GM18868 (cell line): ENCODE measurements at regions not wholly inside any gene's neighbourhood (a gene's known extent, or its start where the extent isn't known, plus 50 kb on each side); places are given as distances from the start of the nearest gene placed in this dataset.

ENCODE experiments used
- ATAC-seq: cut with Tn5 transposase; IDR thresholded peaks from one replicate; pipeline ENCODE4 v1.9.1; 2021; ENCODE audit warnings: mild to moderate bottlenecking, moderate library complexity; ENCODE audit not compliant: unreplicated experiment

DNA sequence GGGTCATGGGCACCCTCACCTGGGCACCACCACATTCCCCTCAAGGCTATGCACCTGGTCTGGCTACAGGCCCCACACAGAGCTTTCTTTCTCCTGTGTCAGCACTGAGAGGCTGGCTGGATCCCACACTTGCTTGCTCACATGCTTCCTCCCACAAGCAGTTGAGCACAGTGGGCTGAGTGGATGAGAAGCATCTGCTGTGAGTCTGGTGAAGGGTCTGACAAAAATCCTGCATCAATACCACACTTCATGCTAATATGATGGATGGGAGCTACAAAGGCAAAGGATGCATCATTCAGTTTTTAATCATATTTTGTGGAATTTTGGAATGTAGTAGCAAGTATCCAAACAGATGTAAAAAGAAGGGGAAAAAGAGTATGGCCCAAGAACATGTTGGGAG, 830.8 kb upstream of the PTPRD start:
- ATAC-seq = no peak

DNA sequence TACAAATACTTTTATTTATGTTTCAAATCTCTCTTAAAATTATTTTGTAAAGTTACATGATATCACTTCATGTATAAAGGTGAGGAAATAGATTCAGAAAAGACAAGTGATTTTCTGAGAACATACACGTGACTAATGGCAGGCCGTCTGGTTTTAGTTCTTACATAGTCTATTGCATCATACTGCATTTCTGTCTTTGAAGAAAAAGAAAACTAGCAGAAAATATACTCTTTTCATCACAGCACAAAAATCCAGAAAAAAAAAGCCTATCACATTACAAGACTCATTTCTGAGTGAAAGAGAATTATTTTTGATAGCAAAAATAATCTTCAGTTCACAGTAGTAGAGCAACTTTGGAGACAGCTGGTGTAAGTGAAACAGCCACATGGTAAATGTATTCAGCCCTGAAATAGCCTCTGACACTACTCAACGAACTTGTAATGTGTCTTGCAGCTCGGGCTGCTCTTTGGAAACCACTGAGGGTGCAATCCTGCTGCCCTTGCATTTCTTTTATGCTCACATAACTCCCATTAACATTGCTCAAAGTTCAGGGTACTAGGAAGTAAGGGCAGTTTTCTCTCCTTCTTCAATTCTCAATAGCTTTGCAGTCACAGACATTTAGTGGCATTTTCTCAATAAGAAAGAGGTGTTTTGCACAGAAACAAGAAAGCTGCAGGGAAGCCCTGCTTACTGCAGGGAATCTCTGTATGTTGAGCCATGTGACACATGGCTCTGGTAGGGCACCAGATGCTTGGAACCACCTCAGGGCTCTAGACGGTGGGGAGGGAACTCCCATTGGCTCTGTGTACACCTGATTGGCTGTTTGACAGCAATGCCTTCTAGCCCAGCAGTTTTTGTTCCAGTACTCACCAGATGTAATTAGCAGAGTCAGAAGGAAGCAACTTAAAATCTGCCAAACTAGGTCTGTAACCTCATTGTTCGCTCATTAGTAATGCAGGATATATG, 845.3 kb upstream of the PTPRD start:
- no peak for ATAC-seq

DNA sequence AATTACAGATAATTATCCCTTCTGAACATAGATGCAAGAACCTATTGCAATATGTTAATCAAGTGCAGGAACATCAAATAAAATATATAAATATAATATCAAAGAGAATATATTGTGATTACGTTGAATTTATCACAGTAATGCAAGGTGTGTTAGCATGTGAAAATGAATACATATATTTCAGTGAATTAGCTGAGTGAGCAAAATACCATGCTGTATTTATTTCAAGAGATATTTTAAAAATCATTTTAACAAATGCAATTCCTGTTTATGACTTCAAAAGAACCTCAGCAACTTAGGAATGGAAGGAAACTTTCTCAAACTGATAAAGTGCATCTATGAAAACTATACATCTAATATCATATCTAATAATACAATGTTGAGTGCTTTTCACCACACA, 856.9 kb upstream of the PTPRD start:
- no peak for ATAC-seq

DNA sequence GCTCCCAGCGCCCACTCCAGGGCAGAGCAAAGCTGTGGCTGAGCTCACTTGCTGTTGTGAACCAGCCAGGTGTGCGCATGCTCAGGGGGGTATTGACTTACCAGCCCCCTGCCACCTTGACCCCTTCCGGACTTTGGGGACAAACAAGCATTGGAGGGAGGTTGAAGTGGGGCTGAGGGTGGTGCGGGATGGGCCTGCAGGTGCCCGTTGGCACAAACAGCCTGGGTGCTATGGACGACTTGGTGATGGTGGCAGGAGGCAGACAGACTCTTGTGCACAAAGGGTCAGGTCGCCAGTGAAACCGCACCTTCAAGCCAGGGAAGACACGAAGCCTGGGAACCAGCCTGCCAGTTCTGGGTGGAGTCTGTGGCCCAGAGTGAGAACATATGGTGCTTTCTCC, 858.5 kb upstream of the PTPRD start:
- ATAC-seq = no peak

GRCh38 chr9:11500780-11501179, 888.0 kb upstream of the PTPRD start:
- ATAC-seq = no peak

GRCh38 chr9:11506980-11507379, 894.2 kb upstream of the PTPRD start:
- no peak for ATAC-seq

- ATAC-seq = no peak
Measured at GRCh38 chr9:11537566-11537965, 924.8 kb upstream of the PTPRD start.

- no peak for ATAC-seq
Measured at GRCh38 chr9:11542781-11543180, 930.0 kb upstream of the PTPRD start.

- ATAC-seq = no peak
Measured at GRCh38 chr9:11546231-11546630, 933.4 kb upstream of the PTPRD start.

- no peak for ATAC-seq
Measured at GRCh38 chr9:11549311-11549794, 936.6 kb upstream of the PTPRD start.

DNA sequence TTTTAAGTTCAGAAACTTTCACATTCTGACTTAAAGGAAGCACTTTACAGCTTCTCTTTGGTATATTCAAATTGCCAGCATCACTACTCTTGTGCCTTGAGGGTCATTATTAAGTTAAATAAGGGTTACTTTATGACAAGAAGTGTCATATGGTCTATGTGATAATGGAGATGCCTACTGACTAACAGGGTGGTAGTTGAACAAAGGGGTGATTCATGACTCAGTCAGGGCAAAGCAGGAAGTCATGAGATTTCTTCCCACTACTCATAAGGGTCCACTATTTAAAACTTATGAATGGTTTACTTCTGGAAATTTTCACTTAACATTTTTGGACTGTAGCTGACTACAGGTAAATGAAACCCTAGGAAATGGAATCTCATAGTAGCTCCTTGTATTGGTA, 938.3 kb upstream of the PTPRD start:
- ATAC-seq = no peak

GRCh38 chr9:11558043-11558442, 945.2 kb upstream of the PTPRD start:
- no peak for ATAC-seq

- no peak for ATAC-seq
Measured at GRCh38 chr9:11559001-11559776, 946.4 kb upstream of the PTPRD start.

DNA sequence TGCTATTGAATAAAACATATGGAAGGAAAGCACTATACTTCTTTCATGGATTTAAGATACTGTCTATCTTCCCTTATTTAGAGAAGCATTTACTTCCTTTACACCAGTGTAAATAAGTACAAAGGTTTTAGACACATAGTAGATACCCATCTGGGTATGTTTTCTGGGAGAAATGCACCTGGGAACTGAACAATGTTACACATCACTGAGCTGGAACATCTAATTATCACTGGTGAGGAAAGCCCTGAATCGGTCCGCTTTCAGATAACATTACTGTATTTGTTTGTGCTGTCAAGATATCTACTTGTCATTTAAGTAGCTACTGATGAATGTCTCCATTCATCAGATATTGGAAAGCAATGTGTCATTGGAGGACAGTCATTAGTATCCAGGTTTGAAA, 964.7 kb upstream of the PTPRD start:
- no peak for ATAC-seq

DNA sequence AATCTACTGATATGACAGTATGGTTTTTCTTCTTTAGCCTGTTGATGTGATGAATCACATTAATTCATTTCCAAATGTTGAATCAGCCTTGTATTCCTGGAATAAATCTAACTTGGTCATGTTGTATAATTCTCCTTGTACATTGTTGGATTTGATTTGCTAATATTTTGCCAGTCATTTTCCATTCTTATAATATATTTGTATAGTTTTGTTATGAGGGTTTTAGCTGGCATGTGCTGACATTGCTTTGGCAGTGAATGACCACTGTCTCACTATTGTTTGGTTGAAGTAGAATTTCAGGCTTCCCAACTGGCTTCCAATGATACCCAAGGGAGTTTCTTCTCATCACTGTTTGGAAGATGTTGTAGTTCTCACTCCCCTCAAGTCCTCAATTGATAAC, 983.0 kb upstream of the PTPRD start:
- no peak for ATAC-seq

GRCh38 chr9:11618241-11618805, 1005.5 kb upstream of the PTPRD start:
- no peak for ATAC-seq

DNA sequence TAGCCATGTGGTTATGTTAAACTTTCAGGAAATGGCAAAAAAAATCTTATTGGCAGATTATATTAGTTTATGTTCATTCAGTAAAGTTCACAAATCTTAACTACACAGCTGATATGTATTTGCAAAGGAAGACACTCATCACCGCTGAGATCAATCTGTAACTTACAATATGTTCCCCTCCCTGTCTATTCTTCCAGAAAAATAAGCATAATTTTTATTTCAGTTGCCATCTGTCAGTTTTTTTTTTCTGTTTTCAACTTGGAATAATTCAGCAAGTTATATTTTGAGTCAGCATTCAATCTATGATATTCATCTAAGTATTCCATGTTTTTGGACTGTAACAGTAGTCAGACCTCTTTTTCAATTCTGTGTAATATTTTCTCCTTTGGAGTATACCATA, 1019.9 kb upstream of the PTPRD start:
- ATAC-seq = no peak

- no peak for ATAC-seq
Measured at GRCh38 chr9:11646831-11647230, 1034.0 kb upstream of the PTPRD start.

DNA sequence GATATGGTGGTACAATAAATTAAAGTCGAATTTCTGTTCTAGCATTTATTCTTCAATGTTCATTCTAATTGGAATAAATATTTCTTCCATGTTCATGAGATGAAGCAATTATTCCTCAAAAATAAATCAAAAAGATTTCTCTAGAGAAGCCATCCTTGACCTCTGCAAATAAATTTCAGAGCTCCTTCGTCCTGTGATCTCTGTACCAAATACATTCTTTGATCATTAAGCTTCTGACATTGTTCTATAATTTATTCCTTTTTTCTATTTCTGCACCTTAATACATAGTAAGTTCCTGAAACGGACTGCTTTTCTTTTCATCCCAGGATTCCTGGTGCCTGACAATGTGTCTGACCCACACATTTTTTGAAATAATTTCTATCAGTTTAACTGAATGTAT, 1039.3 kb upstream of the TYRP1 start:
- ATAC-seq = no peak

- no peak for ATAC-seq
Measured at GRCh38 chr9:11663913-11664312, 1029.3 kb upstream of the TYRP1 start.

DNA sequence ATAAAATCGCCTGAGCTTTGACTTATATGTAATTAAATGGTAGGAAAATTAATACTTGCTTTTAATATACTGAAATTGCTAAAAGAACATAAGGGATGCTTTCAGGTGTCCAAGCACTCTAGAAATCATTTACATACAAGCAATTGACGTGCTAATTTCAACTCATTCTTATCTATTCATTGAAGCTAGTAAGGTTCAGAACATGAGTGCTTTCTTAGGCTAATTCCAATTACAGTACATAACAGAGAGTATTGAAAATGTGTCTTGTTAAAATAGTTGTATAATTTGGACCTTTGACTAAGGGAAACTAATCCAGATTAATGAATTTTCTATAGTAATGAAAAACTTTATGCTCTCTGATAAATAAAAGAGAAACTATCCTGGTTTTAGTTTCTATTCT, 1016.4 kb upstream of the TYRP1 start:
- no peak for ATAC-seq

DNA sequence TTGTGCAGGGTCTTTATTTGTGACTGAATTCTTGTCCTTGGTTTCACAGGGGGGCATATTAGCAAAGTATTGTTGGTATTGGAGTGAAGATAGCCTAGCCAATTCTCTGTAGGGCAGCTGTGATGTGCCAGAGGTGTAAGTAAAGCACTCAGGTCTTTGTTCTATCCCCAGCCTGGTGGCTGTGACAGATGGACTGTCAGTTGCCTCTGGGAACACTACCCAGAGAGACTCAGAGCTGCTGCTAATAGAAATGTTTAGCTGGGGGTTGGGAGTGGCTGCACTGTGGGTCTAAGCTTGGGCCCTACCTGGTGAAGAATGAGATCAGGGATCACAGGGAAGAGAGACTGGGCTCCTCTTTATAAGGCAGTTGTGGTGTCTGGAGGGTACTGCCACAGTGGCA, 1006.5 kb upstream of the TYRP1 start:
- no peak for ATAC-seq
